ENCODE measurements at regions not wholly inside any gene's neighbourhood (a gene's known extent, or its start where the extent isn't known, plus 50 kb on each side); places are given as distances from the start of the nearest gene placed in this dataset.

DNA sequence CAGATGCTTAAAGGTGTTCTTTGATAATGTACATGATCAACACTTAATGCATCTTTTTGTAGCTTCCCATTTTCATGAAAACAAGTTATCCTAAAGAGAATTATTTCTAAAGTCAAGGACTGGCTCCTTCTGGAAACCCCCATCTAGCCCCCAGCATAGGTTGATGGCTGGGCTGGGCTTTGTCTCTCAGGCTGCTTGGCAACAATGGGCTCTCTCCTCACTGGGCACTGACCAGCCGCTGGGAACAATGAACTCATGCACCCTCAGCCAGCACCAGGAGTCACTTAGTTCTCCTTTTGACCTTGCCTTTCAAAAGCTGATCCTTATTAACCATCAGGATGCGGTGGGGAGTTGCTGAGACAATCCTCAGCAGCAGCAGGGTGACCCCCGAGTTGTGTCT is 293.0 kb upstream of the PLXNA2 start:
- TF ChIP-seq, protein P1, sequence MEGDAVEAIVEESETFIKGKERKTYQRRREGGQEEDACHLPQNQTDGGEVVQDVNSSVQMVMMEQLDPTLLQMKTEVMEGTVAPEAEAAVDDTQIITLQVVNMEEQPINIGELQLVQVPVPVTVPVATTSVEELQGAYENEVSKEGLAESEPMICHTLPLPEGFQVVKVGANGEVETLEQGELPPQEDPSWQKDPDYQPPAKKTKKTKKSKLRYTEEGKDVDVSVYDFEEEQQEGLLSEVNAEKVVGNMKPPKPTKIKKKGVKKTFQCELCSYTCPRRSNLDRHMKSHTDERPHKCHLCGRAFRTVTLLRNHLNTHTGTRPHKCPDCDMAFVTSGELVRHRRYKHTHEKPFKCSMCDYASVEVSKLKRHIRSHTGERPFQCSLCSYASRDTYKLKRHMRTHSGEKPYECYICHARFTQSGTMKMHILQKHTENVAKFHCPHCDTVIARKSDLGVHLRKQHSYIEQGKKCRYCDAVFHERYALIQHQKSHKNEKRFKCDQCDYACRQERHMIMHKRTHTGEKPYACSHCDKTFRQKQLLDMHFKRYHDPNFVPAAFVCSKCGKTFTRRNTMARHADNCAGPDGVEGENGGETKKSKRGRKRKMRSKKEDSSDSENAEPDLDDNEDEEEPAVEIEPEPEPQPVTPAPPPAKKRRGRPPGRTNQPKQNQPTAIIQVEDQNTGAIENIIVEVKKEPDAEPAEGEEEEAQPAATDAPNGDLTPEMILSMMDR (conservative IDR thresholded peaks at IDR 0.05 in 1 of 2, IDR thresholded peaks at IDR 0.05 in 1 of 2; ENCODE audit: extremely low read depth in 1 of 2, insufficient read depth in 1 of 2, low read depth in 1 of 2, low read length in 2 of 2), result no peak
- no peak for TF ChIP-seq EZH2 (IDR thresholded peaks at IDR 0.05; ENCODE audit: borderline replicate concordance, low read length)
